H9 (cell line): ENCODE measurements at regions not wholly inside any gene's neighbourhood (a gene's known extent, or its start where the extent isn't known, plus 50 kb on each side); places are given as distances from the start of the nearest gene placed in this dataset.

Experiments used
- DNase-seq: peaks from one replicate; pipeline ENCODE4 v3.0.0-alpha.2; 2017
- H2AFZ ChIP-seq: one replicate; pipeline ENCODE4 v1.6.1; 2013; ENCODE audit warnings: mild to moderate bottlenecking, low read length, control low read depth, moderate library complexity
- H2AK5ac ChIP-seq: 2 replicates; pipeline ENCODE4 v1.6.1; 2013; ENCODE audit warnings: low read length, control low read depth, mixed read lengths; ENCODE audit not compliant: insufficient read length
- H2BK120ac ChIP-seq: one replicate; pipeline ENCODE4 v1.6.1; 2013; ENCODE audit warnings: low read depth, mild to moderate bottlenecking, low read length, control low read depth, inconsistent platforms; ENCODE audit not compliant: poor library complexity, severe bottlenecking
- H2BK12ac ChIP-seq: 2 replicates; pipeline ENCODE4 v1.6.1; 2013; ENCODE audit warnings: low read length, control low read depth, mixed read lengths, low read depth; ENCODE audit not compliant: insufficient read length
- H2BK15ac ChIP-seq: 2 replicates; pipeline ENCODE4 v1.6.1; 2013; ENCODE audit warnings: low read depth, low read length, control low read depth
- H2BK20ac ChIP-seq: one replicate; pipeline ENCODE4 v1.6.1; 2013; ENCODE audit warnings: low read depth, mild to moderate bottlenecking, low read length, control low read depth, inconsistent platforms; ENCODE audit not compliant: poor library complexity, severe bottlenecking
- H2BK5ac ChIP-seq: 2 replicates; pipeline ENCODE4 v1.6.1; 2013; ENCODE audit warnings: low read length, control low read depth, mixed read lengths; ENCODE audit not compliant: insufficient read length
- H3K14ac ChIP-seq: 2 replicates; pipeline ENCODE4 v1.6.1; 2013; ENCODE audit warnings: low read length, control low read depth; ENCODE audit not compliant: insufficient read depth
- H3K18ac ChIP-seq: 2 replicates; pipeline ENCODE4 v1.6.1; 2013; ENCODE audit warnings: low read depth, mild to moderate bottlenecking, mixed read lengths, low read length, control low read depth; ENCODE audit not compliant: insufficient read length
- H3K23ac ChIP-seq: 2 replicates; pipeline ENCODE4 v1.6.1; 2013; ENCODE audit warnings: low read length, control low read depth, mixed read lengths, low read depth; ENCODE audit not compliant: insufficient read length
- H3K23me2 ChIP-seq: 2 replicates; pipeline ENCODE4 v1.6.1; 2013; ENCODE audit warnings: low read depth, mild to moderate bottlenecking, mixed read lengths, low read length, control low read depth; ENCODE audit not compliant: insufficient read length, poor library complexity, severe bottlenecking
- H3K27ac ChIP-seq: 2 replicates; pipeline ENCODE4 v1.5.1; 2013; ENCODE audit warnings: low read length, control low read depth, mixed read lengths, low read depth; ENCODE audit not compliant: insufficient read length
- H3K27me3 ChIP-seq: 2 replicates; pipeline ENCODE4 v1.6.1; 2013; ENCODE audit warnings: low read length, control low read depth, inconsistent platforms; ENCODE audit not compliant: insufficient read depth
- H3K4ac ChIP-seq: 2 replicates; pipeline ENCODE4 v1.6.1; 2013; ENCODE audit warnings: low read depth, mild to moderate bottlenecking, control low read depth, inconsistent platforms, low read length, moderate library complexity
- H3K4me1 ChIP-seq: 2 replicates; pipeline ENCODE4 v1.6.1; 2013; ENCODE audit warnings: low read length, control low read depth, inconsistent platforms; ENCODE audit not compliant: insufficient read depth
- H3K4me2 ChIP-seq: 2 replicates; pipeline ENCODE4 v1.6.1; 2013; ENCODE audit warnings: low read length, control low read depth, mixed read lengths; ENCODE audit not compliant: insufficient read length, insufficient read depth
- H3K56ac ChIP-seq: 2 replicates; pipeline ENCODE4 v1.6.1; 2013; ENCODE audit warnings: low read depth, mild to moderate bottlenecking, mixed read lengths, low read length, control low read depth; ENCODE audit not compliant: insufficient read length
- H3K79me1 ChIP-seq: 2 replicates; pipeline ENCODE4 v1.6.1; 2013; ENCODE audit warnings: low read depth, mild to moderate bottlenecking, moderate library complexity, low read length, control low read depth, inconsistent platforms; ENCODE audit not compliant: insufficient read depth, poor library complexity, severe bottlenecking
- H3K79me2 ChIP-seq: 2 replicates; pipeline ENCODE4 v1.6.1; 2013; ENCODE audit warnings: low read length, control low read depth, inconsistent platforms; ENCODE audit not compliant: insufficient read depth
- H3K9ac ChIP-seq: 2 replicates; pipeline ENCODE4 v1.6.1; 2013; ENCODE audit warnings: low read length, control low read depth, mixed read lengths; ENCODE audit not compliant: insufficient read length; ENCODE audit errors: extremely low read depth
- H3K9me3 ChIP-seq: one replicate; pipeline ENCODE4 v1.6.1; 2013; ENCODE audit warnings: low read depth, low read length, inconsistent platforms; ENCODE audit not compliant: control insufficient read depth
- H3T11ph ChIP-seq: one replicate; pipeline ENCODE4 v1.6.1; 2013; ENCODE audit warnings: mild to moderate bottlenecking, low read length, control low read depth, inconsistent platforms
- H4K20me1 ChIP-seq: one replicate; pipeline ENCODE4 v1.6.1; 2013; ENCODE audit not compliant: control insufficient read depth, insufficient read length, insufficient read depth
- H4K5ac ChIP-seq: 2 replicates; pipeline ENCODE4 v1.6.1; 2013; ENCODE audit warnings: low read depth, mild to moderate bottlenecking, mixed read lengths, low read length, control low read depth; ENCODE audit not compliant: insufficient read length
- H4K8ac ChIP-seq: replicated peaks from 2 replicates; pipeline ENCODE4 v1.6.1; 2013; ENCODE audit warnings: low read length, control low read depth, mixed read lengths, low read depth; ENCODE audit not compliant: insufficient read length
- H4K91ac ChIP-seq: 2 replicates; pipeline ENCODE4 v1.6.1; 2013; ENCODE audit warnings: low read depth, mild to moderate bottlenecking, moderate library complexity, mixed read lengths, low read length, control low read depth; ENCODE audit not compliant: insufficient read length
- H3K27ac Mint-ChIP-seq, 3 experiments: 2 replicates in 2 of 3; 3 replicates in 1 of 3; pipeline ENCODE4 v1.8.0; 2020 to 2021; ENCODE audit warnings: mixed read lengths in 3 of 3, mild to moderate bottlenecking in 1 of 3, moderate library complexity in 1 of 3
- H3K27me3 Mint-ChIP-seq: 2 replicates; pipeline ENCODE4 v1.8.0; 2021; ENCODE audit warnings: low read depth, mild to moderate bottlenecking, moderate library complexity, mixed read lengths
- H3K36me3 Mint-ChIP-seq, 3 experiments: 2 replicates in 2 of 3; 3 replicates in 1 of 3; pipeline ENCODE4 v1.8.0; 2020 to 2021; ENCODE audit warnings: low read depth in 3 of 3, mixed read lengths in 3 of 3; ENCODE audit not compliant: insufficient read depth in 1 of 3
- H3K4me1 Mint-ChIP-seq, 2 experiments: 2 replicates each; pipeline ENCODE4 v1.8.0; 2020; ENCODE audit warnings: mixed read lengths in 2 of 2
- H3K4me3 Mint-ChIP-seq, 2 experiments: 2 replicates in 1 of 2; 3 replicates in 1 of 2; pipeline ENCODE4 v1.8.0; 2020 to 2021; ENCODE audit warnings: mild to moderate bottlenecking in 2 of 2, mixed read lengths in 2 of 2, moderate library complexity in 1 of 2
- H3K9me3 Mint-ChIP-seq, 2 experiments: 2 replicates in 1 of 2; 3 replicates in 1 of 2; pipeline ENCODE4 v1.8.0; 2020; ENCODE audit warnings: mild to moderate bottlenecking in 2 of 2, mixed read lengths in 2 of 2, moderate library complexity in 1 of 2
- CTCF ChIP-seq: fragments of 200-600 bp; sonication (generic); conservative IDR thresholded peaks from 3 replicates; pipeline ENCODE4 v1.8.0; 2021; ENCODE audit warnings: antibody characterized with exemption, mild to moderate bottlenecking
- WGBS: extraction: QIAGEN DNeasy Blood & Tissue Kit; methylation state at CpG from one replicate; pipeline ENCODE4 v1.1.7; 2013; ENCODE audit warnings: missing lambda C conversion rate, low lambda C conversion rate, mixed read lengths; ENCODE audit not compliant: insufficient read length; ENCODE audit errors: extremely low coverage; 5-methylcytosine and 5-hydroxymethylcytosine counted together

GRCh38 chr6:156451088-156451487 lies 326.1 kb upstream of the ARID1B start:
- Histone ChIP-seq H3K4me1 (no peaks in the 10 kb centered on the region), H2BK15ac (no peak overlapping the region)
- no peaks in the 10 kb centered on the region; a peak in 2 of 5 replicates for H3K9me3 Mint-ChIP-seq

More at GRCh38 chr6:156451088-156451487, 326.1 kb upstream of the ARID1B start:
- no peak overlapping the region for H3K4me3 Mint-ChIP-seq
- TF ChIP-seq CTCF, result no peak
- no peak overlapping the region for H3K27ac Mint-ChIP-seq
- no peak overlapping the region for H2BK12ac ChIP-seq
- no peak overlapping the region for H4K8ac ChIP-seq
- H2AK5ac ChIP-seq, result no peak overlapping the region
- no peak overlapping the region for H4K5ac ChIP-seq
- no peak overlapping the region for H2BK5ac ChIP-seq
- no CpG with 5 or more reads among the region's 5 CpGs for WGBS
- no peak overlapping the region for H2BK20ac ChIP-seq
- no peak for DNase-seq
- no peaks in the 10 kb centered on the region for H3K36me3 Mint-ChIP-seq
- H3K4me2 ChIP-seq, result no peak overlapping the region
- H3K27ac ChIP-seq, result no peak overlapping the region
- no peak overlapping the region for H2BK120ac ChIP-seq
- H3K79me2 ChIP-seq, result peaks cover 2% of the 10 kb centered on the region; the same call in 1 of the 2 replicates
- H3K23me2 ChIP-seq, result no peaks in the 10 kb centered on the region
- no peak overlapping the region for H3K9ac ChIP-seq
- no peak overlapping the region for H3K14ac ChIP-seq
- H4K91ac ChIP-seq, result no peak overlapping the region
- no peak overlapping the region for H3T11ph ChIP-seq
- H3K27me3 ChIP-seq, result no peaks in the 10 kb centered on the region
- H4K20me1 ChIP-seq, result no peaks in the 10 kb centered on the region
- H3K27me3 Mint-ChIP-seq, result no peaks in the 10 kb centered on the region
- no peaks in the 10 kb centered on the region for H3K4me1 Mint-ChIP-seq
- no peak overlapping the region for H3K4ac ChIP-seq
- H3K56ac ChIP-seq, result no peak overlapping the region
- H3K9me3 ChIP-seq, result no peaks in the 10 kb centered on the region
- H3K23ac ChIP-seq, result no peak overlapping the region
- H2AFZ ChIP-seq, result no peak overlapping the region
- H3K79me1 ChIP-seq, result no peaks in the 10 kb centered on the region
- no peak overlapping the region for H3K18ac ChIP-seq
